HepG2 (cell line): ENCODE measurements at regions not wholly inside any gene's neighbourhood (a gene's known extent, or its start where the extent isn't known, plus 50 kb on each side); places are given as distances from the start of the nearest gene placed in this dataset.

Experiments used
- ATRX ChIP-seq: sonication (generic); formaldehyde crosslinking; IDR thresholded peaks from 2 replicates; pipeline ENCODE4 v1.4.0; 2020; ENCODE audit warnings: missing genetic modification reagents, borderline replicate concordance
- CENPT ChIP-seq: sonication (generic); formaldehyde crosslinking; IDR thresholded peaks from 2 replicates; pipeline ENCODE4 v1.8.0; 2022; ENCODE audit warnings: low read depth, mild to moderate bottlenecking, moderate library complexity, missing genetic modification reagents
- GATA4 ChIP-seq: sonication (generic); IDR thresholded peaks from 2 replicates; pipeline ENCODE4 v1.6.1; 2016; ENCODE audit warnings: antibody characterized with exemption, low read depth, borderline replicate concordance
- HMGA1 ChIP-seq: sonication (generic); formaldehyde crosslinking; conservative IDR thresholded peaks from 2 replicates; pipeline ENCODE4 v1.4.0; 2020; ENCODE audit warnings: missing genetic modification reagents
- HNF4A ChIP-seq: sonication (generic); formaldehyde crosslinking; IDR thresholded peaks from 2 replicates; pipeline ENCODE4 v1.4.0; 2020; ENCODE audit warnings: missing genetic modification reagents
- NFATC3 ChIP-seq: sonication (generic); formaldehyde crosslinking; IDR thresholded peaks from 2 replicates; pipeline ENCODE4 v1.5.1; 2020; ENCODE audit warnings: mild to moderate bottlenecking, missing genetic modification reagents
- RFXAP ChIP-seq: sonication (generic); formaldehyde crosslinking; IDR thresholded peaks from 2 replicates; pipeline ENCODE4 v1.4.0; 2020; ENCODE audit warnings: missing genetic modification reagents, borderline replicate concordance
- ZFP37 ChIP-seq: sonication (generic); formaldehyde crosslinking; IDR thresholded peaks from 2 replicates; pipeline ENCODE4 v1.4.0; 2020; ENCODE audit warnings: missing genetic modification reagents, borderline replicate concordance
- ZKSCAN8 ChIP-seq: IDR thresholded peaks from 2 replicates; pipeline ENCODE4 v1.6.1; 2016; ENCODE audit warnings: borderline replicate concordance, missing genetic modification reagents, missing compliant biosample characterization
- ZNF644 ChIP-seq: IDR thresholded peaks from 2 replicates; pipeline ENCODE4 v1.6.1; 2016; ENCODE audit warnings: low read depth
- ZSCAN29 ChIP-seq: sonication (generic); formaldehyde crosslinking; conservative IDR thresholded peaks from 2 replicates; pipeline ENCODE4 v1.4.0; 2020; ENCODE audit warnings: mild to moderate bottlenecking, missing genetic modification reagents
- TF ChIP-seq, protein P1 (sequence below), 2 experiments: fragments of 450-650 bp in 1 of 2; sonication (generic) in 1 of 2; formaldehyde crosslinking in 1 of 2; IDR thresholded peaks; 2 replicates each; pipeline versions ENCODE4 v1.6.1 to v1.8.0; 2016 to 2022; ENCODE audit warnings: antibody characterized with exemption in 1 of 2, mild to moderate bottlenecking in 1 of 2, missing genetic modification reagents in 1 of 2

DNA sequence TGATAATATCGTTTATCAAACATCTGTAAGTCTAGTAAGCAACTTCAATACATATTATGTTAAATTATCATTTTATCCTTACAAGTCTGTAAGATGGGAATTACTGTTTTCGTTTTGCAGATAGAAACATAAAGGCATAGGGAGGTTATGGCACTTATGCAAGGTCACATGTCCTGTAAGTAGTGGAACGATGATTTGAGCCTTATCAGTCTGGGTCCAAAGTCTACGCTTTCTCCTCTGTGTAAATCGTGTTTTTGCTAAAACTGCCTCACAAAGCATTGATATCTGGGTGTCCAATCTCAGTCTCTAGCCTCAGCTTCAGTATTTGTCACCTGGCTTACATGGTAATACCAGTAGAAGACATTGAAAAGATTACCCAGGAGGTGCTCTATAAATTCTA, 174.9 kb upstream of the RASSF8 start (continued):
- TF ChIP-seq GATA4 (no peak), CENPT (CRISPR knock-in tag) (no peak), ZKSCAN8 (CRISPR knock-in tag) (no peak), HMGA1 (CRISPR knock-in tag) (no peak), RFXAP (CRISPR knock-in tag) (no peak), NFATC3 (no peak), ATRX (CRISPR knock-in tag) (no peak), ZFP37 (CRISPR knock-in tag) (no peak), ZSCAN29 (no peak), HNF4A (CRISPR knock-in tag) (peak; percentile 88), ZNF644 (CRISPR knock-in tag) (0 out of 2 replicates have a peak, but pooled peaks have one; percentile 29)
- TF ChIP-seq, protein P1, sequence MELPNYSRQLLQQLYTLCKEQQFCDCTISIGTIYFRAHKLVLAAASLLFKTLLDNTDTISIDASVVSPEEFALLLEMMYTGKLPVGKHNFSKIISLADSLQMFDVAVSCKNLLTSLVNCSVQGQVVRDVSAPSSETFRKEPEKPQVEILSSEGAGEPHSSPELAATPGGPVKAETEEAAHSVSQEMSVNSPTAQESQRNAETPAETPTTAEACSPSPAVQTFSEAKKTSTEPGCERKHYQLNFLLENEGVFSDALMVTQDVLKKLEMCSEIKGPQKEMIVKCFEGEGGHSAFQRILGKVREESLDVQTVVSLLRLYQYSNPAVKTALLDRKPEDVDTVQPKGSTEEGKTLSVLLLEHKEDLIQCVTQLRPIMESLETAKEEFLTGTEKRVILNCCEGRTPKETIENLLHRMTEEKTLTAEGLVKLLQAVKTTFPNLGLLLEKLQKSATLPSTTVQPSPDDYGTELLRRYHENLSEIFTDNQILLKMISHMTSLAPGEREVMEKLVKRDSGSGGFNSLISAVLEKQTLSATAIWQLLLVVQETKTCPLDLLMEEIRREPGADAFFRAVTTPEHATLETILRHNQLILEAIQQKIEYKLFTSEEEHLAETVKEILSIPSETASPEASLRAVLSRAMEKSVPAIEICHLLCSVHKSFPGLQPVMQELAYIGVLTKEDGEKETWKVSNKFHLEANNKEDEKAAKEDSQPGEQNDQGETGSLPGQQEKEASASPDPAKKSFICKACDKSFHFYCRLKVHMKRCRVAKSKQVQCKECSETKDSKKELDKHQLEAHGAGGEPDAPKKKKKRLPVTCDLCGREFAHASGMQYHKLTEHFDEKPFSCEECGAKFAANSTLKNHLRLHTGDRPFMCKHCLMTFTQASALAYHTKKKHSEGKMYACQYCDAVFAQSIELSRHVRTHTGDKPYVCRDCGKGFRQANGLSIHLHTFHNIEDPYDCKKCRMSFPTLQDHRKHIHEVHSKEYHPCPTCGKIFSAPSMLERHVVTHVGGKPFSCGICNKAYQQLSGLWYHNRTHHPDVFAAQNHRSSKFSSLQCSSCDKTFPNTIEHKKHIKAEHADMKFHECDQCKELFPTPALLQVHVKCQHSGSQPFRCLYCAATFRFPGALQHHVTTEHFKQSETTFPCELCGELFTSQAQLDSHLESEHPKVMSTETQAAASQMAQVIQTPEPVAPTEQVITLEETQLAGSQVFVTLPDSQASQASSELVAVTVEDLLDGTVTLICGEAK (IDR thresholded peaks at IDR 0.05) = no peak
- TF ChIP-seq, protein P1 (CRISPR knock-in tag; IDR thresholded peaks at IDR 0.05) = no peak
